Epithelial cell of esophagus (primary cell): ENCODE measurements at regions not wholly inside any gene's neighbourhood (a gene's known extent, or its start where the extent isn't known, plus 50 kb on each side); places are given as distances from the start of the nearest gene placed in this dataset.
A peak's percentile ranks its signal among the peaks of the same experiment; 100 is the strongest.
"Not testable (repeated sequence)": the region's sequence is repeated elsewhere in the genome, so short reads cannot be mapped to it uniquely, and the experiment has no call there.

ENCODE experiments used
- DNase-seq: peaks from one replicate; pipeline ENCODE4 v3.0.0; 2010; ENCODE audit warnings: low read depth
- H3K4me3 ChIP-seq: 2 replicates; pipeline ENCODE4 v1.5.1; 2011; ENCODE audit warnings: mild to moderate bottlenecking, low read length, control low read depth
- CTCF ChIP-seq: IDR thresholded peaks from 2 replicates; pipeline ENCODE4 v1.5.1; 2011; ENCODE audit warnings: low read depth, mild to moderate bottlenecking, low read length, control low read depth, inconsistent platforms; ENCODE audit not compliant: insufficient read depth; ENCODE audit errors: missing control alignments

GRCh38 chr1:87989346-87989745, 660.7 kb downstream of the LMO4 start:
- peak; percentile 86 for DNase-seq
- peak; percentile 41 for TF ChIP-seq CTCF
- H3K4me3 ChIP-seq, result no peak overlapping the region

- DNase-seq, result not testable (repeated sequence)
Observed at GRCh38 chr1:87992536-87992935, 663.9 kb downstream of the LMO4 start.

GRCh38 chr1:87993051-87993450, 664.4 kb downstream of the LMO4 start:
- no peak for TF ChIP-seq CTCF
- no peak overlapping the region for H3K4me3 ChIP-seq
- DNase-seq, result no peak

More at GRCh38 chr1:87992536-87992935, 663.9 kb downstream of the LMO4 start:
- H3K4me3 ChIP-seq, result not testable (repeated sequence)

- no peak for TF ChIP-seq CTCF
- no peak for DNase-seq
- no peak overlapping the region for H3K4me3 ChIP-seq
Observed at GRCh38 chr1:87999852-88000251, 671.2 kb downstream of the LMO4 start.

- TF ChIP-seq CTCF, result no peak
- H3K4me3 ChIP-seq, result no peak overlapping the region
- DNase-seq, result peak; percentile 77
Observed at GRCh38 chr1:88001460-88001859, 672.8 kb downstream of the LMO4 start.

- TF ChIP-seq CTCF, result no peak
- no peak overlapping the region for H3K4me3 ChIP-seq
- no peak for DNase-seq
Observed at GRCh38 chr1:88003255-88003654, 674.6 kb downstream of the LMO4 start.

- peak; percentile 22 for TF ChIP-seq CTCF
- no peak overlapping the region for H3K4me3 ChIP-seq
- no peak for DNase-seq
Observed at GRCh38 chr1:88009916-88010315, 674.2 kb upstream of the PKN2 start.
